ENCODE measurements at regions not wholly inside any gene's neighbourhood (a gene's known extent, or its start where the extent isn't known, plus 50 kb on each side); places are given as distances from the start of the nearest gene placed in this dataset.
"Not testable (repeated sequence)": the region's sequence is repeated elsewhere in the genome, so short reads cannot be mapped to it uniquely, and the experiment has no call there.

DNA sequence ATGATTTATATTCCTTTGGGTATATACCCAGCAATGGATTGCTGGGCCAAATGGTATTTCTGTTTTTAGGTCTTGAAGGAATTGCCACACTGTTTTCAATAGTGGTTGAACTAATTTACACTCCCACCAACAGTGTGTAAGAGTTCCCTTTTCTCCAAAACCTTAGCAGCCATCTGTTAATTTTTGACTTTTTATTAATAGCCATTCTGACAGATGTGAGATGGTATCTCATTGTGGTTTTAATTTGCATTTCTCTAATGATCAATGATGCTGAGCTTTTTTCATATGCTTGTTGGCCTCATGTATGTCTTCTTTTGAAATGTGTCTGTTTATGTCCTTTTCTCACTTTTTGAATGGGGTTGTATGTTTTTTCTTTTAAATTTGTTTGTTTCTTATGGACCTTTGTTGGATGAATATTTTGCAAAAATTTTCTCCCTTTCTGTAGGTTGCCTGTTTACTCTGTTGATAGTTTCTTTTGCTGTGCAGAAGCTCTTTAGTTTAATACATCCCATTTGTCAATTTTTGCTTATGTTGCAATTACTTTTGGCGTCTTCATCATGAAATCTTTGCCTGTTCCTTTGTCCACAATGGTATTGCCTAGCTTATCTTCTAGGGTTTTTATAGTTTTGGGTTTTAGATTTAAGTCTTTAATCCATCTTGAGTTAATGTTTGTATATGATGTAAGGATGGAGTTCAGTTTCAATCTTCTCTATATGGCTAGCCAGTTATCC, 119.7 kb upstream of the XIRP2 start:
- TF ChIP-seq, protein P1, sequence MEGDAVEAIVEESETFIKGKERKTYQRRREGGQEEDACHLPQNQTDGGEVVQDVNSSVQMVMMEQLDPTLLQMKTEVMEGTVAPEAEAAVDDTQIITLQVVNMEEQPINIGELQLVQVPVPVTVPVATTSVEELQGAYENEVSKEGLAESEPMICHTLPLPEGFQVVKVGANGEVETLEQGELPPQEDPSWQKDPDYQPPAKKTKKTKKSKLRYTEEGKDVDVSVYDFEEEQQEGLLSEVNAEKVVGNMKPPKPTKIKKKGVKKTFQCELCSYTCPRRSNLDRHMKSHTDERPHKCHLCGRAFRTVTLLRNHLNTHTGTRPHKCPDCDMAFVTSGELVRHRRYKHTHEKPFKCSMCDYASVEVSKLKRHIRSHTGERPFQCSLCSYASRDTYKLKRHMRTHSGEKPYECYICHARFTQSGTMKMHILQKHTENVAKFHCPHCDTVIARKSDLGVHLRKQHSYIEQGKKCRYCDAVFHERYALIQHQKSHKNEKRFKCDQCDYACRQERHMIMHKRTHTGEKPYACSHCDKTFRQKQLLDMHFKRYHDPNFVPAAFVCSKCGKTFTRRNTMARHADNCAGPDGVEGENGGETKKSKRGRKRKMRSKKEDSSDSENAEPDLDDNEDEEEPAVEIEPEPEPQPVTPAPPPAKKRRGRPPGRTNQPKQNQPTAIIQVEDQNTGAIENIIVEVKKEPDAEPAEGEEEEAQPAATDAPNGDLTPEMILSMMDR (IDR thresholded peaks at IDR 0.05; ENCODE audit: insufficient read depth, low read depth, low read length): no peak
- TF ChIP-seq EZH2 (IDR thresholded peaks at IDR 0.05; ENCODE audit: insufficient read depth, low read length): no peak
- Histone ChIP-seq H3K36me3 (ENCODE audit: insufficient read depth, low read length) (no peaks in the 10 kb centered on the region), H2AFZ (ENCODE audit: low read depth, low read length) (no peak overlapping the region), H3K4me2 (ENCODE audit: low read length) (no peak overlapping the region), H3K9me3 (ENCODE audit: insufficient read depth, low read depth, low read length) (no peaks in the 10 kb centered on the region), H3K4me1 (ENCODE audit: insufficient read depth, low read length) (no peaks in the 10 kb centered on the region), H3K27ac (ENCODE audit: low read depth, low read length) (no peak overlapping the region), H3K9ac (ENCODE audit: low read length) (no peak overlapping the region), H4K20me1 (ENCODE audit: insufficient read depth, low read length) (no peaks in the 10 kb centered on the region), H3K27me3 (ENCODE audit: insufficient read depth, low read length) (no peaks in the 10 kb centered on the region), H3K4me3 (ENCODE audit: insufficient read depth, low read depth, low read length) (no peak overlapping the region), H3K79me2 (ENCODE audit: insufficient read depth, low read length) (no peaks in the 10 kb centered on the region)
- Mint-ChIP-seq H3K27ac (ENCODE audit: unreplicated experiment) (no peak overlapping the region), H3K36me3 (ENCODE audit: low read depth, unreplicated experiment) (no peaks in the 10 kb centered on the region), H3K4me3 (ENCODE audit: unreplicated experiment) (no peak overlapping the region), H3K27me3 (ENCODE audit: low read depth, unreplicated experiment) (no peaks in the 10 kb centered on the region), H3K9me3 (ENCODE audit: unreplicated experiment) (peaks cover 5% of the 10 kb centered on the region), H3K4me1 (ENCODE audit: low read depth, unreplicated experiment) (no peaks in the 10 kb centered on the region)
- no peak for FAIRE-seq
- DNase-seq (ENCODE audit: low read depth): no peak

DNA sequence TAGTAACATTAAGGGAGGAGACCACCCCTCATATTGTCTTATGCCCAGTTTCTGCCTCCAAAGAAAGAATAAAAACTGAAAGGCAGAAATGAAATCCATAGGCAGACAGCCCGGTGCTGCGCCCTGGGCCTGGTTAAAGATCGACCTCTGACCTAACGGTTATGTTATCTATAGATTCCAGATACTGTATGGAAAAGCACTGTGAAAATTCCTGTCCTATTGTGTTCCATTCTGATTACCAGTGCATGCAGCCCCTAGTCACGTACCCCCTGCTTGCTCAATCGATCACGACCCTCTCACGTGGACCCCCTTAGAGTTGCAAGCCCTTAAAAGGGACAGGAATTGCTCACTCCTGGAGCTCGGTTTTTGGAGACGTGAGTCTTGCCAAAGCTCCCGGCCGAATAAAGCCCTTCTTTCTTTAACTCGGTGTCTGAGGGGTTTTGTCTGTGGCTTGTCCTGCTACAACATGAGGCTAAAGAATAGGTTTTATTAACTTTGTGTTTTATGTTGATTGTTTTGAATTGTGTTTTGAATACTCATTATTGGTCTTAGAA, 121.4 kb upstream of the XIRP2 start:
- H3K79me2 ChIP-seq (ENCODE audit: insufficient read depth, low read length); H3K4me1 ChIP-seq (ENCODE audit: insufficient read depth, low read length); FAIRE-seq; H3K4me2 ChIP-seq (ENCODE audit: low read length); DNase-seq (ENCODE audit: low read depth); H3K4me1 Mint-ChIP-seq (ENCODE audit: low read depth, unreplicated experiment); H4K20me1 ChIP-seq (ENCODE audit: insufficient read depth, low read length); H3K4me3 Mint-ChIP-seq (ENCODE audit: unreplicated experiment); H3K27me3 Mint-ChIP-seq (ENCODE audit: low read depth, unreplicated experiment); H3K9me3 ChIP-seq (ENCODE audit: insufficient read depth, low read depth, low read length); H3K36me3 Mint-ChIP-seq (ENCODE audit: low read depth, unreplicated experiment); H3K4me3 ChIP-seq (ENCODE audit: insufficient read depth, low read depth, low read length); H2AFZ ChIP-seq (ENCODE audit: low read depth, low read length); H3K9ac ChIP-seq (ENCODE audit: low read length); H3K27me3 ChIP-seq (ENCODE audit: insufficient read depth, low read length); H3K27ac ChIP-seq (ENCODE audit: low read depth, low read length); H3K27ac Mint-ChIP-seq (ENCODE audit: unreplicated experiment); H3K36me3 ChIP-seq (ENCODE audit: insufficient read depth, low read length); H3K9me3 Mint-ChIP-seq (ENCODE audit: unreplicated experiment): not testable (repeated sequence)

DNA sequence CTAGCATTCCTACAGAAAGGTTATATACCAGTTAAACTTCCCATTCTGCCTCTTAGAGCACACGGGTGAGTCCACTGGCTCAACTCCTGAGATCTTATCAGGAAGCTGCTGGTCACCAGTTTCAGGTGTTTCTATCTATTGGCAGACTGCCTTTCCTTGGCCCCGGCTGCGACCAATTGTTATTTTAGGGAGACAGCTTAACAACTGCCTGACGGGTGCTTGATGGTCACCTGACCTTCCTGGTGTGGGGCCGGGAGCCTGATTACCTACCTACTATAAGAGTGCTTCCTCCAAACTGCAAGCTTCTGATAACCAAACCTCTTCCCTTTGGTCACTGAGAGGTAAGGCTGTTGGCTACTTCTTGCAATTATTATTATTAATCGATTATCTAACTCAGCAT, 122.1 kb upstream of the XIRP2 start:
- Histone ChIP-seq H3K4me2 (ENCODE audit: low read length) (no peak overlapping the region), H3K4me1 (ENCODE audit: insufficient read depth, low read length) (no peaks in the 10 kb centered on the region), H3K27ac (ENCODE audit: low read depth, low read length) (no peak overlapping the region), H2AFZ (ENCODE audit: low read depth, low read length) (no peak overlapping the region), H3K27me3 (ENCODE audit: insufficient read depth, low read length) (no peaks in the 10 kb centered on the region), H4K20me1 (ENCODE audit: insufficient read depth, low read length) (no peaks in the 10 kb centered on the region), H3K9ac (ENCODE audit: low read length) (no peak overlapping the region), H3K4me3 (ENCODE audit: insufficient read depth, low read depth, low read length) (no peak overlapping the region), H3K79me2 (ENCODE audit: insufficient read depth, low read length) (no peaks in the 10 kb centered on the region), H3K9me3 (ENCODE audit: insufficient read depth, low read depth, low read length) (no peaks in the 10 kb centered on the region), H3K36me3 (ENCODE audit: insufficient read depth, low read length) (no peaks in the 10 kb centered on the region)
- Mint-ChIP-seq H3K27ac (ENCODE audit: unreplicated experiment) (no peak overlapping the region), H3K4me3 (ENCODE audit: unreplicated experiment) (no peak overlapping the region), H3K9me3 (ENCODE audit: unreplicated experiment) (peaks cover 5% of the 10 kb centered on the region), H3K36me3 (ENCODE audit: low read depth, unreplicated experiment) (no peaks in the 10 kb centered on the region), H3K27me3 (ENCODE audit: low read depth, unreplicated experiment) (no peaks in the 10 kb centered on the region), H3K4me1 (ENCODE audit: low read depth, unreplicated experiment) (no peaks in the 10 kb centered on the region)
- TF ChIP-seq, protein P1 (IDR thresholded peaks at IDR 0.05; ENCODE audit: insufficient read depth, low read depth, low read length): no peak
- no peak for TF ChIP-seq EZH2 (IDR thresholded peaks at IDR 0.05; ENCODE audit: insufficient read depth, low read length)
- no peak for FAIRE-seq
- DNase-seq (ENCODE audit: low read depth): no peak
